OCI-LY7 (cell line): ENCODE measurements at regions not wholly inside any gene's neighbourhood (a gene's known extent, or its start where the extent isn't known, plus 50 kb on each side); places are given as distances from the start of the nearest gene placed in this dataset.

Source experiments
- EZH2phosphoT487 ChIP-seq: fragments of 200-600 bp; sonication (generic); IDR thresholded peaks from 2 replicates; pipeline ENCODE4 v1.6.1; 2018; ENCODE audit warnings: low read depth, borderline replicate concordance, mild to moderate bottlenecking, mixed run types, antibody characterized with exemption, low read length, moderate library complexity, mixed read lengths
- TF ChIP-seq, protein P1 (sequence below): fragments of 200-600 bp; sonication (generic); conservative IDR thresholded peaks from 2 replicates; pipeline ENCODE4 v1.5.1; 2014; ENCODE audit warnings: mild to moderate bottlenecking, antibody characterized with exemption, low read length, moderate library complexity, mixed read lengths

DNA sequence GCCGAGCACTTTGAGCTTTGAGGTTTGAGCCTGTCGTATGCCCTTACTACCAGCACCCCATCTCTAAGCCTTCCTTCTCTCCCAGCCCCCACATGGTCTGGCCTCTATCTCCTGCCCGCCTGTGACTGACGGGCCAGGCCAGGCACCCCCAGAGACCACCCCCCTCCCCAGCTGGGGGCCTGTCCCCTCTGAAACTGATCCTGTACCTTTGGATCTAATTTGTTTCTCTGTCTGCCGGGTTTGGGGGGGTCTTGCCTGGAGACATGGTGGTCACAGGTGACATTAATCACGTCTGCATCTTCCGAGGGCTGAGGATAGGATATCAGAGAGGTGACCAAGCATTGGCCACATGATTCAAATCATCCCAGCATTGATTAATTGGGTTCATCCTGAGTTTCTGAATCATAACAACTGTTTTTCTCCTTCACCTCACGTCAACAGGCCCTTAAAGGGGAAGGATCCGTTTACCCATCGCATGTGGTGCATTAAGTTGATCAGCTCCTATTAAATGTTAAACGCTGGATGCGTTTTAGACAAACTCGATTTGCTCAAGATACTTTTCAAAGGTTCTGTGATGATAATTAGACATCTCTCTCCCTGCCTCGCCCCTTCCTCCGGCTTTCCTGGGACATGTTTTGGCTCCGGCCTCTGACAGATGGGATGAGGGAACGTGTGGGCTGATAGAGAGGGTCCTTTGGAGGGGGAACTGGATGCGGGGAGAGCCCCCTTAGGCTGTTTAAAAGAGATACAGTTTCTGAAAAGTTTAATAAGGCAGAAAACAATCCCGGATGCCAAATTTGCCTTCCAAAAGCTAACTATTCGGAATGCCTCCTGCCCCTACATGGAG, 63.3 kb upstream of the TBX3 start:
- TF ChIP-seq, protein P1, sequence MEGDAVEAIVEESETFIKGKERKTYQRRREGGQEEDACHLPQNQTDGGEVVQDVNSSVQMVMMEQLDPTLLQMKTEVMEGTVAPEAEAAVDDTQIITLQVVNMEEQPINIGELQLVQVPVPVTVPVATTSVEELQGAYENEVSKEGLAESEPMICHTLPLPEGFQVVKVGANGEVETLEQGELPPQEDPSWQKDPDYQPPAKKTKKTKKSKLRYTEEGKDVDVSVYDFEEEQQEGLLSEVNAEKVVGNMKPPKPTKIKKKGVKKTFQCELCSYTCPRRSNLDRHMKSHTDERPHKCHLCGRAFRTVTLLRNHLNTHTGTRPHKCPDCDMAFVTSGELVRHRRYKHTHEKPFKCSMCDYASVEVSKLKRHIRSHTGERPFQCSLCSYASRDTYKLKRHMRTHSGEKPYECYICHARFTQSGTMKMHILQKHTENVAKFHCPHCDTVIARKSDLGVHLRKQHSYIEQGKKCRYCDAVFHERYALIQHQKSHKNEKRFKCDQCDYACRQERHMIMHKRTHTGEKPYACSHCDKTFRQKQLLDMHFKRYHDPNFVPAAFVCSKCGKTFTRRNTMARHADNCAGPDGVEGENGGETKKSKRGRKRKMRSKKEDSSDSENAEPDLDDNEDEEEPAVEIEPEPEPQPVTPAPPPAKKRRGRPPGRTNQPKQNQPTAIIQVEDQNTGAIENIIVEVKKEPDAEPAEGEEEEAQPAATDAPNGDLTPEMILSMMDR, result no peak
- TF ChIP-seq EZH2phosphoT487, result no peak
